Testis (tissue), 2 donors: ENCODE measurements at regions not wholly inside any gene's neighbourhood (a gene's known extent, or its start where the extent isn't known, plus 50 kb on each side); places are given as distances from the start of the nearest gene placed in this dataset.
A peak's percentile ranks its signal among the peaks of the same experiment; 100 is the strongest.

Source experiments
- DNase-seq: peaks from one replicate; pipeline ENCODE4 v3.0.0-alpha.2; 2019
- H3K27ac ChIP-seq, 2 donors: fragments of 200-600 bp; sonication (generic); one replicate each; pipeline ENCODE4 v1.5.1; 2019
- H3K27me3 ChIP-seq: fragments of 200-600 bp; sonication (generic); one replicate; pipeline ENCODE4 v1.5.1; 2019
- H3K36me3 ChIP-seq: fragments of 200-600 bp; sonication (generic); one replicate; pipeline ENCODE4 v1.5.1; 2017; ENCODE audit warnings: low read depth; ENCODE audit errors: missing control alignments
- H3K4me1 ChIP-seq: fragments of 200-600 bp; sonication (generic); one replicate; pipeline ENCODE4 v1.5.1; 2019
- H3K4me3 ChIP-seq, 2 donors: fragments of 200-600 bp; sonication (generic); one replicate each; pipeline ENCODE4 v1.5.1; 2017 to 2019
- H3K9me3 ChIP-seq: fragments of 200-600 bp; sonication (generic); one replicate; pipeline ENCODE4 v1.5.1; 2017
- POLR2A ChIP-seq: fragments of 450-650 bp; IDR thresholded peaks from one replicate; pipeline ENCODE4 v1.6.1; 2017; ENCODE audit warnings: antibody characterized with exemption, mild to moderate bottlenecking, moderate library complexity
- WGBS, 2 donors: methylation state at CpG; one replicate each; pipeline ENCODE4 v1.1.5; 2018; 5-methylcytosine and 5-hydroxymethylcytosine counted together
- intact Hi-C: fragments of 100-400 bp; cut with DNase I; formaldehyde crosslinking; loops from one replicate; pipeline ENCODE4 v1.15.1; 2023; ENCODE audit warnings: low total_unique reads
- TF ChIP-seq, protein P1 (sequence below), 3 experiments: fragments of 450-650 bp in 2 of 3; fragments of 200-600 bp in 1 of 3; sonication (generic) in 1 of 3; IDR thresholded peaks; one replicate each; pipeline ENCODE4 v1.5.1; 2016 to 2019; ENCODE audit warnings: antibody characterized with exemption in 3 of 3, mild to moderate bottlenecking in 2 of 3, moderate library complexity in 1 of 3

DNA sequence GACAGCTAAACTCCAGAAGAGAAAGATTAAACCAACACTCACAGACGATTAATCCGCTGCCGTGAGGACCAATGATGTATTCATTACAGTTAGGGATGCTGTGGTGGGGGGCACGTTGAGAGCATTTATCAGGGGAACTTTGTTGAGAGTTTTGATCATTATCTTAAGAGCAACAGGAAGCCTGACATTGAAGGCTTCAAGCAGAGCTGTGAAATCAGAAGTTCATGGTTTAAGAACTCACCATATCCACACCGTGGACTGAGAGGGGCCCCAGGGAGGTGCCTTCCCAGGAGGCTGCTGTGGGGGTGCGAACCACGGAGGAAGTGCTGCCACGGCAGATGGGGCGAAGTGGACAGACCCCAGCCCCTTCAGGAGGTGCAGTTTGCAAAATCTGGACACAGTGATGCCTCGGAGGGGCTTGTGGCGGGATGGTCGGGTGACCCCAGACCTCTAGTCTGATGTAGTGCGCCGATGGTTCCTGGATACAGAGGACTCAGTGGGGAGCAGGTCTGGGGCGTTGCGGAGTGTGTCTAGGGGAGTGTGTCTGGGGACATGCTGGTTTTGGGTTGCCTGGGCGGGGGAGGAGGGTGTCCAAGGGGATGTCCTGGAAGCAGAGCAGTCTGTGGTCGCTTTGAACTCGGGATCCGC is 73.0 kb downstream of the DIO3 start:
- peaks cover 3% of the 10 kb centered on the region for H3K4me1 ChIP-seq
- no peaks in the 10 kb centered on the region for H3K36me3 ChIP-seq
- H3K9me3 ChIP-seq: no peaks in the 10 kb centered on the region
- no peak overlapping the region for H3K27ac ChIP-seq
- H3K27me3 ChIP-seq: no peaks in the 10 kb centered on the region
- DNase-seq: no peak
- TF ChIP-seq, protein P1, sequence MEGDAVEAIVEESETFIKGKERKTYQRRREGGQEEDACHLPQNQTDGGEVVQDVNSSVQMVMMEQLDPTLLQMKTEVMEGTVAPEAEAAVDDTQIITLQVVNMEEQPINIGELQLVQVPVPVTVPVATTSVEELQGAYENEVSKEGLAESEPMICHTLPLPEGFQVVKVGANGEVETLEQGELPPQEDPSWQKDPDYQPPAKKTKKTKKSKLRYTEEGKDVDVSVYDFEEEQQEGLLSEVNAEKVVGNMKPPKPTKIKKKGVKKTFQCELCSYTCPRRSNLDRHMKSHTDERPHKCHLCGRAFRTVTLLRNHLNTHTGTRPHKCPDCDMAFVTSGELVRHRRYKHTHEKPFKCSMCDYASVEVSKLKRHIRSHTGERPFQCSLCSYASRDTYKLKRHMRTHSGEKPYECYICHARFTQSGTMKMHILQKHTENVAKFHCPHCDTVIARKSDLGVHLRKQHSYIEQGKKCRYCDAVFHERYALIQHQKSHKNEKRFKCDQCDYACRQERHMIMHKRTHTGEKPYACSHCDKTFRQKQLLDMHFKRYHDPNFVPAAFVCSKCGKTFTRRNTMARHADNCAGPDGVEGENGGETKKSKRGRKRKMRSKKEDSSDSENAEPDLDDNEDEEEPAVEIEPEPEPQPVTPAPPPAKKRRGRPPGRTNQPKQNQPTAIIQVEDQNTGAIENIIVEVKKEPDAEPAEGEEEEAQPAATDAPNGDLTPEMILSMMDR (IDR thresholded peaks at IDR 0.05): no peak
- no peak for TF ChIP-seq POLR2A
- peak overlapping the region in 1 of 2 donors; percentile 29 for H3K4me3 ChIP-seq
- intact Hi-C loops: no loop called here
- 69 to 76% methylated on average over 20 of the region's 20 CpGs for WGBS, 2 donors

DNA sequence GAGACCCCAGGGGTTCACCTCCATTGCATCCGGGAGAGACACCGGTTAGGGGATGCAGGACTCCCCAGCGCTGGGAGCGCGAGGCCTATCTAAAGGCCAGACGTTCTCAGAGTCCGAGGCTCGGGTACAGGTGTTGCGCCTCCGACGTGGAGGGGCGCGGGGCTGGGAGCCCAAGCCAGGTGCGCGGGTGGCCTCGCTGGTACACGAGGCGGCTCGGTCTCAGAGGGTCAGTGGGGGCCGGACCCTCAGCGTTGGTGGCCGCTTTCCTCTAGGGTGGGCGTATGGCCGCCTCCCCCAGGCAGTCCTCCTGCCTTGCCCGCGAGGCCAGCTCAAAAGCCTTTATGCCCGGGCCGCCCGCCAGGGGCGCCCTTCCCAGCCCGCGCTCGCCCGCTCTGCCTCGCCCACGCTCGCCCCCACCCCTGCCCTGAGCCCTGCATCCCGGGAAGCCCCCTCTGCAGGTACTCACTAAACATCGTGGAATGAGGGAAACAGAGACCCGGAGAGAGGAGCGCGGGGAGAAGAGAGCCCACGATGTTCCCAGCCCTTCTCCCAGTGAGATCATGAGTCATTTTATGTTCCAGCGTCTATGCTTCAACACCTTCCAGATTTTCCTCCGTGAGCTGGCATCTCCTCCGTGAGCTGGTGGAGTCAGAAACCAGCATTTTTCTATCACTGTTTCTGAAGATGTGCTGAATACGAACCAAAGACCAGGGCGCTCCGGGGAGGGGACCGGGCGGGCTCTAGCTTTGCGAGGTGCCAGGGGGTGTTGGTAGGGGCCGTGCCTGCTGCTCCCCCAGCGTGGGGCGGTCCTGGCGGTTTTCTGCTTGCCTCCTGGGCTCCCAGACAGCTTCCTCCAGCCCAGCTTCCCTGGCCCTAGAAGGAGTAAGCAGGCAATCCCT is 73.8 kb downstream of the DIO3 start:
- Histone ChIP-seq H3K9me3 (no peaks in the 10 kb centered on the region), H3K36me3 (no peaks in the 10 kb centered on the region), H3K4me1 (no peaks in the 10 kb centered on the region), H3K27me3 (no peaks in the 10 kb centered on the region), H3K27ac (no peak overlapping the region), H3K4me3 (peak overlapping the region in 1 of 2 donors; percentile 29)
- WGBS, 2 donors: 67 to 80% methylated on average over 28 to 51 of the region's 56 CpGs
- intact Hi-C loops: no loop called here
- TF ChIP-seq, protein P1 (IDR thresholded peaks at IDR 0.05): no peak
- TF ChIP-seq POLR2A: no peak
- no peak for DNase-seq

DNA sequence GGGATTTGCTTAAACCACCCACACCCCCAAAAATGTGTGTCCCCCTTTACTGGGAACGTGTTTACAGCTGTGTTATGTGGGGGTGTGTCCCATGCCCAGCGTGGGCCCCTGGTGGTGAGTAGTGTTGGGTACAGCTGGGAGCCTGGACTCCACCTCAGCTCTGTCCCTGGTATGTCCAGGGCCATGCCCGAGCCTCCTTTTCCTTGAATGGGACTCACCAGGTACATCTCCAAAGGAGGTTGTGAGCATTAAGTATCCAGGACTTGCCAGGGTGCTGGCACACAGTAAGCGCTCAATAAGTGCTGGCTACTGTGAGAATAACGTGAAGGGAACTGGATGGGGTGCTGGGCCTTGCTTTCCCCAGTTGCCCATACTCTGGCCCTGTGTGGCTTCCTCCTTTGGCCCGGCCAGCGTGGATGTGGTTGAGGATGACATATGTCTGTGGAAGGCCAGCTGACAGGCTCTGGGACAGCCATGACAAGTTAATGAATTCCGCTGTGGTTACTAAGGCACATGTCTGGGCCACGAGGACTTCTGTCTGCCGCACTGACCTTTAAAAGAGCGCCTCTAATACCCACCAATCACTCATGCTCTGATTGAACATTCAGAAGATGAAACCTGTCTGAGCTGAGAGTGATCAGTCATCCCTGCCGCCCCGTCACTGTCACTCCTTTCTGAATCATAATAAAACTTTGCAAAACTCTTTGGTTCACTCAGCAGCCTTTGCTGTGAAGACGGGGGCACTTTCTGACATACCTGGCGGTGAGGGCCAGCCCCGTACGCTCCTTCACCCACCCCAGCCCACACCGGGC is 74.7 kb downstream of the DIO3 start:
- intact Hi-C loops: no loop called here
- WGBS, 2 donors: 88% methylated on average over 16 to 18 of the region's 18 CpGs
- no peaks in the 10 kb centered on the region for H3K36me3 ChIP-seq
- no peak for DNase-seq
- H3K27me3 ChIP-seq: no peaks in the 10 kb centered on the region
- TF ChIP-seq, protein P1 (IDR thresholded peaks at IDR 0.05): no peak
- no peak for TF ChIP-seq POLR2A
- no peak overlapping the region for H3K27ac ChIP-seq
- no peaks in the 10 kb centered on the region for H3K4me1 ChIP-seq
- no peak overlapping the region for H3K4me3 ChIP-seq
- no peaks in the 10 kb centered on the region for H3K9me3 ChIP-seq

DNA sequence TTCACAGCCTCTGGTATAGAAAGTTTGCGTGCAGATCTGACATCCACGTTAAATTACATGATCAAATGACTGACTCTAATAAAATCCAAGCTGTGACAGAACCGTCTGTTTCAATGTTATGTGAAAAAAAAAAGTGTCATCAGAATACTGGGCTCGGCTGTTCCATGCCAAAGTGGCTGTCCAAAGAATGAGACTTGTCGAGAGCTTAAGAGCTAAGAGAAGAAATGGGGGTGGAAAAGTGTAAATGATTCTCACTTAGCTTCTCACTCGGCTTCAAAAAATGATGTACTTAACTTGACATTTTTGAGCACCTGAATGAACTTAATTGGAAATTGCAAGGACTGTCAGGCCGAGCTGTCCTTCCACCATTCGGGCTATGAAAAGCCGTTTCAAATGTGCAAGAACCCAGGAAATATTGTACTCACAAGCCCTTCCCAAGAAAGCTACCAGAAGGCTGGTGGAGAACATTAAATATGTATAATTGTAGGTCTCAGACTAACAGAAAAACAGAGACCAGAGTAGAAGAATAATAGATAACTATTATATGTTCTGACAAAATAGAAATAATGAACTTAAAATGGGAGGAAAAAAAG is 78.0 kb downstream of the DIO3 start:
- Histone ChIP-seq H3K9me3 (no peaks in the 10 kb centered on the region), H3K4me1 (no peaks in the 10 kb centered on the region), H3K4me3 (no peak overlapping the region), H3K36me3 (no peaks in the 10 kb centered on the region), H3K27me3 (no peaks in the 10 kb centered on the region), H3K27ac (no peak overlapping the region)
- WGBS, 2 donors: 87 to 90% methylated on average over 9 of the region's 9 CpGs
- no peak for TF ChIP-seq POLR2A
- TF ChIP-seq, protein P1 (IDR thresholded peaks at IDR 0.05): no peak
- DNase-seq: no peak
- intact Hi-C loops: no loop called here
